ENCODE measurements at regions not wholly inside any gene's neighbourhood (a gene's known extent, or its start where the extent isn't known, plus 50 kb on each side); places are given as distances from the start of the nearest gene placed in this dataset.

- H3K9me3 ChIP-seq = no peaks in the 10 kb centered on the region
- peaks cover 16 to 38% (median 23%) of the 10 kb centered on the region in 3 donors for H3K9me3 Mint-ChIP-seq
- no peaks in the 10 kb centered on the region for H3K4me1 Mint-ChIP-seq
- ChIA-PET POLR2A (no interaction called here), CTCF (no interaction called here)
- no peak overlapping the region for H3K27ac Mint-ChIP-seq
- H3K36me3 ChIP-seq (ENCODE audit: control insufficient read depth in 2 of 2, extremely low read depth in 1 of 2, insufficient read depth in 1 of 2, low read length in 1 of 2) = no peaks in the 10 kb centered on the region
- no peaks in the 10 kb centered on the region for H3K27me3 ChIP-seq (replicated peaks in 1 of 2; ENCODE audit: control insufficient read depth in 2 of 2, extremely low read depth in 1 of 2, insufficient read depth in 2 of 2, low read length in 1 of 2)
- no peaks in the 10 kb centered on the region for H3K4me1 ChIP-seq (ENCODE audit: control insufficient read depth in 1 of 2, extremely low read depth in 1 of 2, insufficient read depth in 2 of 2, low read length in 2 of 2)
- H3K36me3 Mint-ChIP-seq = no peaks in the 10 kb centered on the region
- WGBS (ENCODE audit: insufficient coverage) = no CpG with 5 or more reads among the region's 2 CpGs
- H3K4me3 Mint-ChIP-seq = no peak overlapping the region
- no peak overlapping the region for H3K27ac ChIP-seq (ENCODE audit: low read length)
- H3K27me3 Mint-ChIP-seq = no peaks in the 10 kb centered on the region
- H3K4me3 ChIP-seq (ENCODE audit: control insufficient read depth in 1 of 2, extremely low read depth in 1 of 2, low read length in 1 of 2) = no peak overlapping the region
- DNase-seq = no peak
- ATAC-seq (replicated peaks in 1 of 4) = no peak
These were observed 492.3 kb upstream of the PRMT6 start for GRCh38 chr1:106564192-106564591.

GRCh38 chr1:106568201-106568974 lies 488.1 kb upstream of the PRMT6 start:
- H3K9me3 Mint-ChIP-seq = peaks cover 10 to 35% (median 15%) of the 10 kb centered on the region in 3 donors
- ChIA-PET POLR2A (no interaction called here), CTCF (no interaction called here)
- no peak overlapping the region for H3K27ac ChIP-seq (ENCODE audit: low read length)
- no peak for DNase-seq
- WGBS (ENCODE audit: insufficient coverage) = no CpG with 5 or more reads among the region's 6 CpGs
- no peaks in the 10 kb centered on the region for H3K27me3 ChIP-seq (replicated peaks in 1 of 2; ENCODE audit: control insufficient read depth in 2 of 2, extremely low read depth in 1 of 2, insufficient read depth in 2 of 2, low read length in 1 of 2)
- H3K4me1 Mint-ChIP-seq = no peaks in the 10 kb centered on the region
- no peak overlapping the region for H3K4me3 Mint-ChIP-seq
- no peaks in the 10 kb centered on the region for H3K9me3 ChIP-seq
- H3K36me3 Mint-ChIP-seq = no peaks in the 10 kb centered on the region
- no peak overlapping the region for H3K27ac Mint-ChIP-seq
- ATAC-seq (replicated peaks in 1 of 4) = no peak
- H3K36me3 ChIP-seq (ENCODE audit: control insufficient read depth in 2 of 2, extremely low read depth in 1 of 2, insufficient read depth in 1 of 2, low read length in 1 of 2) = no peaks in the 10 kb centered on the region
- no peaks in the 10 kb centered on the region for H3K27me3 Mint-ChIP-seq
- H3K4me1 ChIP-seq (ENCODE audit: control insufficient read depth in 1 of 2, extremely low read depth in 1 of 2, insufficient read depth in 2 of 2, low read length in 2 of 2) = no peaks in the 10 kb centered on the region
- H3K4me3 ChIP-seq (ENCODE audit: control insufficient read depth in 1 of 2, extremely low read depth in 1 of 2, low read length in 1 of 2) = no peak overlapping the region

GRCh38 chr1:106571109-106571508 lies 485.4 kb upstream of the PRMT6 start:
- ChIA-PET CTCF (interaction anchor here in 1 of 2 donors (0.7 kb wide), 1 partner anchor 107 kb away, joined by 3 read pairs; no protein-coding TSS in a partner anchor), POLR2A (no interaction called here)
- Mint-ChIP-seq H3K4me1 (no peaks in the 10 kb centered on the region), H3K27me3 (no peaks in the 10 kb centered on the region), H3K9me3 (peaks cover 0 to 24% (median 9%) of the 10 kb centered on the region in 3 donors), H3K27ac (no peak overlapping the region), H3K36me3 (no peaks in the 10 kb centered on the region), H3K4me3 (no peak overlapping the region)
- no peak for ATAC-seq (replicated peaks in 1 of 4)
- no CpG with 5 or more reads among the region's 4 CpGs for WGBS (ENCODE audit: insufficient coverage)
- no peaks in the 10 kb centered on the region for H3K36me3 ChIP-seq (ENCODE audit: control insufficient read depth in 2 of 2, extremely low read depth in 1 of 2, insufficient read depth in 1 of 2, low read length in 1 of 2)
- DNase-seq = no peak
- H3K27me3 ChIP-seq (replicated peaks in 1 of 2; ENCODE audit: control insufficient read depth in 2 of 2, extremely low read depth in 1 of 2, insufficient read depth in 2 of 2, low read length in 1 of 2) = no peaks in the 10 kb centered on the region
- no peak overlapping the region for H3K4me3 ChIP-seq (ENCODE audit: control insufficient read depth in 1 of 2, extremely low read depth in 1 of 2, low read length in 1 of 2)
- H3K9me3 ChIP-seq = no peaks in the 10 kb centered on the region
- H3K4me1 ChIP-seq (ENCODE audit: control insufficient read depth in 1 of 2, extremely low read depth in 1 of 2, insufficient read depth in 2 of 2, low read length in 2 of 2) = no peaks in the 10 kb centered on the region
- H3K27ac ChIP-seq (ENCODE audit: low read length) = no peak overlapping the region

- Histone ChIP-seq H3K4me3 (ENCODE audit: control insufficient read depth in 1 of 2, extremely low read depth in 1 of 2, low read length in 1 of 2) (no peak overlapping the region), H3K27me3 (replicated peaks in 1 of 2; ENCODE audit: control insufficient read depth in 2 of 2, extremely low read depth in 1 of 2, insufficient read depth in 2 of 2, low read length in 1 of 2) (no peaks in the 10 kb centered on the region), H3K36me3 (ENCODE audit: control insufficient read depth in 2 of 2, extremely low read depth in 1 of 2, insufficient read depth in 1 of 2, low read length in 1 of 2) (no peaks in the 10 kb centered on the region), H3K27ac (ENCODE audit: low read length) (no peak overlapping the region), H3K9me3 (no peaks in the 10 kb centered on the region), H3K4me1 (ENCODE audit: control insufficient read depth in 1 of 2, extremely low read depth in 1 of 2, insufficient read depth in 2 of 2, low read length in 2 of 2) (no peaks in the 10 kb centered on the region)
- ChIA-PET CTCF (no interaction called here), POLR2A (no interaction called here)
- no peak for DNase-seq
- H3K36me3 Mint-ChIP-seq = no peaks in the 10 kb centered on the region
- no peak for ATAC-seq (replicated peaks in 1 of 4)
- WGBS (ENCODE audit: insufficient coverage) = no CpG with 5 or more reads among the region's 1 CpG
- no peak overlapping the region for H3K27ac Mint-ChIP-seq
- H3K9me3 Mint-ChIP-seq = peaks cover 9 to 20% (median 17%) of the 10 kb centered on the region in 3 donors
- H3K27me3 Mint-ChIP-seq = no peaks in the 10 kb centered on the region
- no peaks in the 10 kb centered on the region for H3K4me1 Mint-ChIP-seq
- no peak overlapping the region for H3K4me3 Mint-ChIP-seq
These were observed 472.4 kb upstream of the PRMT6 start for GRCh38 chr1:106584107-106584506.

- H3K9me3 Mint-ChIP-seq = peaks cover 9 to 17% (median 16%) of the 10 kb centered on the region in 3 donors
- H3K36me3 Mint-ChIP-seq = no peaks in the 10 kb centered on the region
- no peaks in the 10 kb centered on the region for H3K4me1 ChIP-seq (ENCODE audit: control insufficient read depth in 1 of 2, extremely low read depth in 1 of 2, insufficient read depth in 2 of 2, low read length in 2 of 2)
- no peaks in the 10 kb centered on the region for H3K36me3 ChIP-seq (ENCODE audit: control insufficient read depth in 2 of 2, extremely low read depth in 1 of 2, insufficient read depth in 1 of 2, low read length in 1 of 2)
- H3K27ac ChIP-seq (ENCODE audit: low read length) = no peak overlapping the region
- no peaks in the 10 kb centered on the region for H3K4me1 Mint-ChIP-seq
- WGBS (ENCODE audit: insufficient coverage) = 87% methylated on average over 3 of the region's 4 CpGs
- no peak overlapping the region for H3K4me3 Mint-ChIP-seq
- ChIA-PET CTCF (no interaction called here), POLR2A (no interaction called here)
- no peaks in the 10 kb centered on the region for H3K9me3 ChIP-seq
- DNase-seq = no peak
- no peaks in the 10 kb centered on the region for H3K27me3 ChIP-seq (replicated peaks in 1 of 2; ENCODE audit: control insufficient read depth in 2 of 2, extremely low read depth in 1 of 2, insufficient read depth in 2 of 2, low read length in 1 of 2)
- no peak overlapping the region for H3K27ac Mint-ChIP-seq
- no peak for ATAC-seq (replicated peaks in 1 of 4)
- no peaks in the 10 kb centered on the region for H3K27me3 Mint-ChIP-seq
- H3K4me3 ChIP-seq (ENCODE audit: control insufficient read depth in 1 of 2, extremely low read depth in 1 of 2, low read length in 1 of 2) = no peak overlapping the region
These were observed 471.8 kb upstream of the PRMT6 start for GRCh38 chr1:106584676-106585075.

- ATAC-seq (replicated peaks in 1 of 4) (no peak), DNase-seq (no peak)
- H3K4me3 Mint-ChIP-seq = no peak overlapping the region
- H3K4me1 ChIP-seq (ENCODE audit: control insufficient read depth in 1 of 2, extremely low read depth in 1 of 2, insufficient read depth in 2 of 2, low read length in 2 of 2) = no peaks in the 10 kb centered on the region
- no peaks in the 10 kb centered on the region for H3K27me3 Mint-ChIP-seq
- CTCF ChIA-PET = no interaction called here
- no peak overlapping the region for H3K27ac Mint-ChIP-seq
- H3K36me3 ChIP-seq (ENCODE audit: control insufficient read depth in 2 of 2, extremely low read depth in 1 of 2, insufficient read depth in 1 of 2, low read length in 1 of 2) = no peaks in the 10 kb centered on the region
- no peaks in the 10 kb centered on the region for H3K4me1 Mint-ChIP-seq
- H3K9me3 Mint-ChIP-seq = peaks cover 8 to 21% (median 16%) of the 10 kb centered on the region in 3 donors
- H3K27me3 ChIP-seq (replicated peaks in 1 of 2; ENCODE audit: control insufficient read depth in 2 of 2, extremely low read depth in 1 of 2, insufficient read depth in 2 of 2, low read length in 1 of 2) = no peaks in the 10 kb centered on the region
- H3K9me3 ChIP-seq = no peaks in the 10 kb centered on the region
- POLR2A ChIA-PET = no interaction called here
- H3K27ac ChIP-seq (ENCODE audit: low read length) = no peak overlapping the region
- no peak overlapping the region for H3K4me3 ChIP-seq (ENCODE audit: control insufficient read depth in 1 of 2, extremely low read depth in 1 of 2, low read length in 1 of 2)
- H3K36me3 Mint-ChIP-seq = no peaks in the 10 kb centered on the region
- 73% methylated on average over 2 of the region's 2 CpGs for WGBS (ENCODE audit: insufficient coverage)
These were observed 455.8 kb upstream of the PRMT6 start for GRCh38 chr1:106600626-106601025.

- Histone ChIP-seq H3K9me3 (no peaks in the 10 kb centered on the region), H3K4me3 (ENCODE audit: control insufficient read depth in 1 of 2, extremely low read depth in 1 of 2, low read length in 1 of 2) (no peak overlapping the region), H3K4me1 (ENCODE audit: control insufficient read depth in 1 of 2, extremely low read depth in 1 of 2, insufficient read depth in 2 of 2, low read length in 2 of 2) (no peaks in the 10 kb centered on the region), H3K27me3 (replicated peaks in 1 of 2; ENCODE audit: control insufficient read depth in 2 of 2, extremely low read depth in 1 of 2, insufficient read depth in 2 of 2, low read length in 1 of 2) (no peaks in the 10 kb centered on the region), H3K27ac (ENCODE audit: low read length) (no peak overlapping the region), H3K36me3 (ENCODE audit: control insufficient read depth in 2 of 2, extremely low read depth in 1 of 2, insufficient read depth in 1 of 2, low read length in 1 of 2) (no peaks in the 10 kb centered on the region)
- no peak for ATAC-seq (replicated peaks in 1 of 4)
- H3K4me3 Mint-ChIP-seq = no peak overlapping the region
- no peaks in the 10 kb centered on the region for H3K4me1 Mint-ChIP-seq
- H3K9me3 Mint-ChIP-seq = peaks cover 8 to 17% (median 17%) of the 10 kb centered on the region in 3 donors
- H3K27ac Mint-ChIP-seq = no peak overlapping the region
- WGBS (ENCODE audit: insufficient coverage) = no CpG with 5 or more reads among the region's 1 CpG
- CTCF ChIA-PET = no interaction called here
- POLR2A ChIA-PET = no interaction called here
- no peak for DNase-seq
- H3K36me3 Mint-ChIP-seq = no peaks in the 10 kb centered on the region
- H3K27me3 Mint-ChIP-seq = no peaks in the 10 kb centered on the region
These were observed 452.9 kb upstream of the PRMT6 start for GRCh38 chr1:106603616-106604015.
